GM12892 (cell line): ENCODE measurements at regions not wholly inside any gene's neighbourhood (a gene's known extent, or its start where the extent isn't known, plus 50 kb on each side); places are given as distances from the start of the nearest gene placed in this dataset.

ENCODE experiments used
- POLR2A ChIP-seq: IDR thresholded peaks from 2 replicates; pipeline ENCODE4 v1.6.1; 2011; ENCODE audit warnings: low read depth, low read length, control low read depth
- POLR2AphosphoS5 ChIP-seq: IDR thresholded peaks from 2 replicates; pipeline ENCODE4 v1.6.1; 2011; ENCODE audit warnings: low read depth, low read length, control low read depth
- TAF1 ChIP-seq: IDR thresholded peaks from 2 replicates; pipeline ENCODE4 v1.6.1; 2011; ENCODE audit warnings: low read depth, mild to moderate bottlenecking, control low read depth, low read length, borderline replicate concordance

- TF ChIP-seq POLR2A: no peak
- no peak for TF ChIP-seq POLR2AphosphoS5
- no peak for TF ChIP-seq TAF1
Observed at GRCh38 chr3:105585-105984, 91.0 kb upstream of the CHL1 start.
